ENCODE measurements at regions not wholly inside any gene's neighbourhood (a gene's known extent, or its start where the extent isn't known, plus 50 kb on each side); places are given as distances from the start of the nearest gene placed in this dataset.

DNA sequence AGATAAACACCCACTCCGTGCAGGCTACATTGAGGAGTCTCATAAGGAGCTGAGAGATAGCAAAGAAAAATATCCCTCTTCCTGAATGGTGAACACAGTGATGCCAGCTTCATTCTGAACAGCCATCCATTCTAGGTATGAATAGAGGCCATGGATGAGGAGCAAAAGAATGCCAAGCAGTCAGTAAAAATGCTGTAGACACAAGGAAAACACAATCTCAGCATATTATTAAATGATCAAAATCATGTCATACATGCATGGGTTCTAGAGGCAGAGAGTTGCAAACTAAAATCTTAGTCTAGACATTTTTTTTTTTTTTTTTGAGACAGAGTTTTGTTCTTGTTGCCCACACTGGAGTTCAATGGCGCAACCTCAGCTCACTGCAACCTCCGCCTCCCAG is 313.0 kb downstream of the SOX9 start:
- DNase-seq, result no peak
- Histone ChIP-seq H3K4me3 (no peak overlapping the region), H3K36me3 (replicated peaks in 1 of 2) (no peaks in the 10 kb centered on the region), H3K9me3 (replicated peaks in 1 of 3) (no peaks in the 10 kb centered on the region), H3K27me3 (no peaks in the 10 kb centered on the region), H3K4me1 (replicated peaks in 1 of 2) (no peaks in the 10 kb centered on the region), H3K27ac (no peak overlapping the region)
- 84 to 94% (median 89%) methylated on average over 3 of the region's 3 CpGs for WGBS, 4 donors
- intact Hi-C loops (cut with DNase I), result no loop called here
- no peak for TF ChIP-seq CTCF (IDR thresholded peaks at IDR 0.05)
- no peak for TF ChIP-seq POLR2A (IDR thresholded peaks at IDR 0.05)

DNA sequence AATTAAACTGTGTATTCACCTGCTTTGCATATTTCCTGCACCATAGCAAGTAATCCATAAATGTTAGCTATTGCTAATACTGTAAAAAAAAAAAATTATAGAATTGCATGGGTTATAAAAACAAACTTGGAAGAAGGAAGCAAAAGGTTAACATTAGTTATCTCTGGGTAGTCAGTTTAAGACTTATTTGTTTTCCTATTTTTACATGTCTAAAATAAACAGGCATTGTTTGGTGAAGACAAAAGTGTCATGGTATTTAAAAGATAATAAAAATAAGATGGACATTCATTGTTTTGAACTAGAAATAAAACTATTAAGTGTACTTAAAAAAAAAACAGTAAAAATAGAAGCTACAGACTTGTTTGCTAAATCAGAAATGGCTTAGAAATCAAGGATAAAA is 313.8 kb downstream of the SOX9 start:
- no peaks in the 10 kb centered on the region for H3K36me3 ChIP-seq (replicated peaks in 1 of 2)
- H3K4me1 ChIP-seq (replicated peaks in 1 of 2), result no peaks in the 10 kb centered on the region

DNA sequence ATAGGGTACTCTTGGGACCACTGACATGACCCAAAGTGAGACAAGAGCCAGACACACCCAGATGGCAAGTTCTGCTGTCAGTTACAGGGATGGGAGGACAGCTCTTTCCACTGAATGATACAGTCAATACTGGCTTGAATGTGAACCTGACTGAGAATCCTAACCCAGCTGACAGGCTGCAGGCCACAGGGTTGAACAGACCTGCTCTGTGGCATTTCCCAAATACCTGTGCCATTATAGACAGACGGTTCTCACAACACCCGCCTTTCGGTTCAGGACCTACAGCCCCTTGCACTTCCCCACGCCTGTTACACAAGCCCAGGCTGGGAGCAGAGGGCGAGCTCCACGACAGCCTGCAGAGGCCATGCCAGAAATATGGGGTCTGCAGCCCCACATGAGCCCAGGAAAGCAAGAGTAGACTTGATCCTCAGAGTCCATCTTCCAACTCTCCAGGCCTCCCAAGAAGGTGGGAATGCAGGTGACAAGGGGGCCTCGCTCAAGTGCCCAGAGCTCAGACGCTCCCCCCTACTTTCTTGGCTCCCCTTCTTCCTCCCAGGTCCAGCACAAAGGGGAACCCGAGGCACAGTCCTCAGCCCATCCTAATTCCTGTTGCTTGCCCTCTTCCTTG is 314.3 kb downstream of the SOX9 start:
- no peak for TF ChIP-seq POLR2A (IDR thresholded peaks at IDR 0.05)
- 85 to 91% (median 89%) methylated on average over 5 to 9 of the region's 9 CpGs for WGBS, 4 donors
- H3K4me1 ChIP-seq (replicated peaks in 1 of 2), result no peaks in the 10 kb centered on the region
- H3K4me3 ChIP-seq, result no peak overlapping the region
- H3K27ac ChIP-seq, result no peak overlapping the region
- intact Hi-C loops (cut with DNase I), result no loop called here
- H3K36me3 ChIP-seq (replicated peaks in 1 of 2), result no peaks in the 10 kb centered on the region
- no peak for DNase-seq
- no peaks in the 10 kb centered on the region for H3K27me3 ChIP-seq
- no peaks in the 10 kb centered on the region for H3K9me3 ChIP-seq (replicated peaks in 1 of 3)

More for the DNA sequence above, 313.8 kb downstream of the SOX9 start:
- TF ChIP-seq POLR2A (IDR thresholded peaks at IDR 0.05) (no peak), CTCF (IDR thresholded peaks at IDR 0.05) (no peak)
- Histone ChIP-seq H3K9me3 (replicated peaks in 1 of 3) (no peaks in the 10 kb centered on the region), H3K27ac (no peak overlapping the region), H3K27me3 (no peaks in the 10 kb centered on the region), H3K4me3 (no peak overlapping the region)
- no peak for DNase-seq
- intact Hi-C loops (cut with DNase I), result no loop called here

- no peaks in the 10 kb centered on the region for H3K36me3 ChIP-seq (replicated peaks in 1 of 2)
- H3K27me3 ChIP-seq, result no peaks in the 10 kb centered on the region
- intact Hi-C loops (cut with DNase I), result no loop called here
- no peak overlapping the region for H3K4me3 ChIP-seq
- no peaks in the 10 kb centered on the region for H3K4me1 ChIP-seq (replicated peaks in 1 of 2)
- no peak for DNase-seq
- H3K9me3 ChIP-seq (replicated peaks in 1 of 3), result no peaks in the 10 kb centered on the region
- WGBS, 4 donors, result 75 to 86% (median 81%) methylated on average over 6 of the region's 6 CpGs
- H3K27ac ChIP-seq, result no peak overlapping the region
- TF ChIP-seq CTCF (IDR thresholded peaks at IDR 0.05) (no peak), POLR2A (IDR thresholded peaks at IDR 0.05) (no peak)
These were observed 318.0 kb downstream of the SOX9 start for GRCh38 chr17:72438783-72439182.

GRCh38 chr17:72439893-72440502 is 319.2 kb downstream of the SOX9 start:
- intact Hi-C loops (cut with DNase I), result no loop called here
- Histone ChIP-seq H3K4me3 (no peak overlapping the region), H3K27ac (no peak overlapping the region), H3K36me3 (replicated peaks in 1 of 2) (no peaks in the 10 kb centered on the region), H3K4me1 (replicated peaks in 1 of 2) (no peaks in the 10 kb centered on the region), H3K9me3 (replicated peaks in 1 of 3) (no peaks in the 10 kb centered on the region), H3K27me3 (no peaks in the 10 kb centered on the region)
- 70 to 80% (median 73%) methylated on average over 9 to 12 of the region's 12 CpGs for WGBS, 4 donors
- TF ChIP-seq POLR2A (IDR thresholded peaks at IDR 0.05) (no peak), CTCF (IDR thresholded peaks at IDR 0.05) (no peak)
- DNase-seq, result no peak
